ENCODE measurements at regions not wholly inside any gene's neighbourhood (a gene's known extent, or its start where the extent isn't known, plus 50 kb on each side); places are given as distances from the start of the nearest gene placed in this dataset.

DNA sequence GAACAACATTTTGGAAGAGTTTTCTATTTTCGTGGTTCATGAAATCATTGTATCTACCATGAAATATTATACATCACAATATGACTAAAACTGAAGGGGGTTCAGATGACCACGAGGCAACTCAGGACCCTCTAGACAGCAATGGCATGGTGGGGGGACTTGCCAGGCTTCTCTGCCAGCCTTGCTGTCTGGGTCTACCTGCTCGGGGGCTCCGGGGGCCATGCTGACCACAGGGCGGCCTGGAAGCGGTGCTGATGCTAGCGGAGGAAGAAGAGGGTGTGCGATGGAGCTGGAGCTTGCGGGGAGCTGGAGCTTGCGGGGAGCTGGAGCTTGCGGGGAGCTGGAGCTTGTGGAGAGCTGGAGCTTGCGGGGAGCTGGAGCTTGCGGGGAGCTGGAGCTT, 89.2 kb upstream of the IRX4 start:
- TF ChIP-seq EZH2phosphoT487 (IDR thresholded peaks at IDR 0.05; ENCODE audit: borderline replicate concordance, low read length), result no peak
- TF ChIP-seq, protein P1, sequence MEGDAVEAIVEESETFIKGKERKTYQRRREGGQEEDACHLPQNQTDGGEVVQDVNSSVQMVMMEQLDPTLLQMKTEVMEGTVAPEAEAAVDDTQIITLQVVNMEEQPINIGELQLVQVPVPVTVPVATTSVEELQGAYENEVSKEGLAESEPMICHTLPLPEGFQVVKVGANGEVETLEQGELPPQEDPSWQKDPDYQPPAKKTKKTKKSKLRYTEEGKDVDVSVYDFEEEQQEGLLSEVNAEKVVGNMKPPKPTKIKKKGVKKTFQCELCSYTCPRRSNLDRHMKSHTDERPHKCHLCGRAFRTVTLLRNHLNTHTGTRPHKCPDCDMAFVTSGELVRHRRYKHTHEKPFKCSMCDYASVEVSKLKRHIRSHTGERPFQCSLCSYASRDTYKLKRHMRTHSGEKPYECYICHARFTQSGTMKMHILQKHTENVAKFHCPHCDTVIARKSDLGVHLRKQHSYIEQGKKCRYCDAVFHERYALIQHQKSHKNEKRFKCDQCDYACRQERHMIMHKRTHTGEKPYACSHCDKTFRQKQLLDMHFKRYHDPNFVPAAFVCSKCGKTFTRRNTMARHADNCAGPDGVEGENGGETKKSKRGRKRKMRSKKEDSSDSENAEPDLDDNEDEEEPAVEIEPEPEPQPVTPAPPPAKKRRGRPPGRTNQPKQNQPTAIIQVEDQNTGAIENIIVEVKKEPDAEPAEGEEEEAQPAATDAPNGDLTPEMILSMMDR (IDR thresholded peaks at IDR 0.05; ENCODE audit: low read depth, low read length, poor library complexity, severe bottlenecking), result no peak

All from DOHH2 (cell line).